WTC11 (cell line): ENCODE measurements at regions not wholly inside any gene's neighbourhood (a gene's known extent, or its start where the extent isn't known, plus 50 kb on each side); places are given as distances from the start of the nearest gene placed in this dataset.
"Not testable (repeated sequence)": the region's sequence is repeated elsewhere in the genome, so short reads cannot be mapped to it uniquely, and the experiment has no call there.

ENCODE experiments used
- ETV6 ChIP-seq: sonication (generic); formaldehyde crosslinking; IDR thresholded peaks from 2 replicates; pipeline ENCODE4 v1.8.1; 2022; ENCODE audit warnings: mild to moderate bottlenecking, missing genetic modification reagents
- FOXJ3 ChIP-seq: sonication (generic); formaldehyde crosslinking; IDR thresholded peaks from 2 replicates; pipeline ENCODE4 v1.9.0; 2021; ENCODE audit warnings: missing genetic modification reagents, mild to moderate bottlenecking, borderline replicate concordance
- MAX ChIP-seq: sonication (generic); formaldehyde crosslinking; IDR thresholded peaks from 2 replicates; pipeline ENCODE4 v1.8.0; 2022; ENCODE audit warnings: mild to moderate bottlenecking, missing genetic modification reagents
- NFYB ChIP-seq: sonication (generic); formaldehyde crosslinking; conservative IDR thresholded peaks from 2 replicates; pipeline ENCODE4 v1.8.0; 2022; ENCODE audit warnings: low read depth, missing genetic modification reagents
- RELA ChIP-seq: sonication (generic); formaldehyde crosslinking; IDR thresholded peaks from 2 replicates; pipeline ENCODE4 v1.8.1; 2022; ENCODE audit warnings: missing genetic modification reagents, mild to moderate bottlenecking, borderline replicate concordance
- SMAD3 ChIP-seq: sonication (generic); formaldehyde crosslinking; IDR thresholded peaks from 2 replicates; pipeline ENCODE4 v1.8.0; 2022; ENCODE audit warnings: missing genetic modification reagents, mild to moderate bottlenecking, borderline replicate concordance
- TF ChIP-seq, protein P1 (sequence below): fragments of 200-600 bp; IDR thresholded peaks from 2 replicates; pipeline ENCODE4 v1.8.0; 2022; ENCODE audit warnings: antibody characterized with exemption
- TF ChIP-seq, protein P2 (sequence below): sonication (generic); formaldehyde crosslinking; conservative IDR thresholded peaks from 2 replicates; pipeline ENCODE4 v1.8.1; 2022; ENCODE audit warnings: mild to moderate bottlenecking, missing genetic modification reagents
- TF ChIP-seq, protein P3 (sequence below): sonication (generic); formaldehyde crosslinking; IDR thresholded peaks from 2 replicates; pipeline ENCODE4 v1.8.1; 2022; ENCODE audit warnings: low read depth, missing genetic modification reagents, borderline replicate concordance

DNA sequence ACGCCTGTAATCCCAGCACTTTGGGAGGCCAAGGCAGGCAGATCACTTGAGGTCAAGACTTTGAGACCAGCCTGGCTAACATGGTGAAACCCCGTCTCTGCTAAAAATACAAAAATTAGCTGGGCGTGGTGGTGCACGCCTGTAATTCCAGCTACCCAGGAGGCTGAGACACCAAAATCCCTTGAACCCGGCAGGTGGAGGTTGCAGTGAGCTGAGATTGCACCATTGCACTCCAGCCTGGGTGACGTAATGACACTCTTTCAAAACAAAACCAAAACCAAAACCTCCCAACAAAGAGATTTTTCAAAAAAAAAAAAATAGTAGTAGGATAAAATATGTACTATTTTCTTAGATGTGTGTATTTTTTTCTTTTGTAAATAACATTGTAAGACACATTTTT, 79.1 kb upstream of the MELK start:
- TF ChIP-seq, protein P1, sequence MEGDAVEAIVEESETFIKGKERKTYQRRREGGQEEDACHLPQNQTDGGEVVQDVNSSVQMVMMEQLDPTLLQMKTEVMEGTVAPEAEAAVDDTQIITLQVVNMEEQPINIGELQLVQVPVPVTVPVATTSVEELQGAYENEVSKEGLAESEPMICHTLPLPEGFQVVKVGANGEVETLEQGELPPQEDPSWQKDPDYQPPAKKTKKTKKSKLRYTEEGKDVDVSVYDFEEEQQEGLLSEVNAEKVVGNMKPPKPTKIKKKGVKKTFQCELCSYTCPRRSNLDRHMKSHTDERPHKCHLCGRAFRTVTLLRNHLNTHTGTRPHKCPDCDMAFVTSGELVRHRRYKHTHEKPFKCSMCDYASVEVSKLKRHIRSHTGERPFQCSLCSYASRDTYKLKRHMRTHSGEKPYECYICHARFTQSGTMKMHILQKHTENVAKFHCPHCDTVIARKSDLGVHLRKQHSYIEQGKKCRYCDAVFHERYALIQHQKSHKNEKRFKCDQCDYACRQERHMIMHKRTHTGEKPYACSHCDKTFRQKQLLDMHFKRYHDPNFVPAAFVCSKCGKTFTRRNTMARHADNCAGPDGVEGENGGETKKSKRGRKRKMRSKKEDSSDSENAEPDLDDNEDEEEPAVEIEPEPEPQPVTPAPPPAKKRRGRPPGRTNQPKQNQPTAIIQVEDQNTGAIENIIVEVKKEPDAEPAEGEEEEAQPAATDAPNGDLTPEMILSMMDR: not testable (repeated sequence)
- not testable (repeated sequence) for TF ChIP-seq ETV6 (CRISPR knock-in tag); NFYB; SMAD3; RELA (CRISPR knock-in tag); MAX (CRISPR knock-in tag); FOXJ3 (CRISPR knock-in tag)
- TF ChIP-seq, protein P2, sequence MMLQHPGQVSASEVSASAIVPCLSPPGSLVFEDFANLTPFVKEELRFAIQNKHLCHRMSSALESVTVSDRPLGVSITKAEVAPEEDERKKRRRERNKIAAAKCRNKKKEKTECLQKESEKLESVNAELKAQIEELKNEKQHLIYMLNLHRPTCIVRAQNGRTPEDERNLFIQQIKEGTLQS: not testable (repeated sequence)
- TF ChIP-seq, protein P3, sequence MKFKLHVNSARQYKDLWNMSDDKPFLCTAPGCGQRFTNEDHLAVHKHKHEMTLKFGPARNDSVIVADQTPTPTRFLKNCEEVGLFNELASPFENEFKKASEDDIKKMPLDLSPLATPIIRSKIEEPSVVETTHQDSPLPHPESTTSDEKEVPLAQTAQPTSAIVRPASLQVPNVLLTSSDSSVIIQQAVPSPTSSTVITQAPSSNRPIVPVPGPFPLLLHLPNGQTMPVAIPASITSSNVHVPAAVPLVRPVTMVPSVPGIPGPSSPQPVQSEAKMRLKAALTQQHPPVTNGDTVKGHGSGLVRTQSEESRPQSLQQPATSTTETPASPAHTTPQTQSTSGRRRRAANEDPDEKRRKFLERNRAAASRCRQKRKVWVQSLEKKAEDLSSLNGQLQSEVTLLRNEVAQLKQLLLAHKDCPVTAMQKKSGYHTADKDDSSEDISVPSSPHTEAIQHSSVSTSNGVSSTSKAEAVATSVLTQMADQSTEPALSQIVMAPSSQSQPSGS: not testable (repeated sequence)
